ENCODE measurements at regions not wholly inside any gene's neighbourhood (a gene's known extent, or its start where the extent isn't known, plus 50 kb on each side); places are given as distances from the start of the nearest gene placed in this dataset.
A peak's percentile ranks its signal among the peaks of the same experiment; 100 is the strongest.

DNA sequence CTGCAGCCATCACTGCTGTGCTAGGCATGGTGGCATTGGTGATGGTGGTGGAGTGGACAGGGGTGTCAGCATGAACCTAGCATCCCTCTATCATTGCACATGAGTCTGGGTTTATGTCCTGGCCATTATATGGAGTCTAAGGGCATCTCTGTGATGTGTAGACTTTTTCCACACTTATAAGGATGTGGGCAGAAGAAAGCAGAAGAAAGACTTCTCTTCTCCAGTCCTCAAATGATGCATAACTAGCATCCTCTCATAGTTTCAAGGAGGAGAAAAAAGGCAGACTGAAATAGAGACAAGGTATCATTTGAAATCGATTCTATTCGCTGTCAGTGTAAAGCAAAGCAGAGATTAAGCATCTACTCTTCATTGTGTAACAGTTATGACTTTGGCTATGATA is 140.0 kb upstream of the ATXN1 start (continued):
- TF ChIP-seq, protein P1, sequence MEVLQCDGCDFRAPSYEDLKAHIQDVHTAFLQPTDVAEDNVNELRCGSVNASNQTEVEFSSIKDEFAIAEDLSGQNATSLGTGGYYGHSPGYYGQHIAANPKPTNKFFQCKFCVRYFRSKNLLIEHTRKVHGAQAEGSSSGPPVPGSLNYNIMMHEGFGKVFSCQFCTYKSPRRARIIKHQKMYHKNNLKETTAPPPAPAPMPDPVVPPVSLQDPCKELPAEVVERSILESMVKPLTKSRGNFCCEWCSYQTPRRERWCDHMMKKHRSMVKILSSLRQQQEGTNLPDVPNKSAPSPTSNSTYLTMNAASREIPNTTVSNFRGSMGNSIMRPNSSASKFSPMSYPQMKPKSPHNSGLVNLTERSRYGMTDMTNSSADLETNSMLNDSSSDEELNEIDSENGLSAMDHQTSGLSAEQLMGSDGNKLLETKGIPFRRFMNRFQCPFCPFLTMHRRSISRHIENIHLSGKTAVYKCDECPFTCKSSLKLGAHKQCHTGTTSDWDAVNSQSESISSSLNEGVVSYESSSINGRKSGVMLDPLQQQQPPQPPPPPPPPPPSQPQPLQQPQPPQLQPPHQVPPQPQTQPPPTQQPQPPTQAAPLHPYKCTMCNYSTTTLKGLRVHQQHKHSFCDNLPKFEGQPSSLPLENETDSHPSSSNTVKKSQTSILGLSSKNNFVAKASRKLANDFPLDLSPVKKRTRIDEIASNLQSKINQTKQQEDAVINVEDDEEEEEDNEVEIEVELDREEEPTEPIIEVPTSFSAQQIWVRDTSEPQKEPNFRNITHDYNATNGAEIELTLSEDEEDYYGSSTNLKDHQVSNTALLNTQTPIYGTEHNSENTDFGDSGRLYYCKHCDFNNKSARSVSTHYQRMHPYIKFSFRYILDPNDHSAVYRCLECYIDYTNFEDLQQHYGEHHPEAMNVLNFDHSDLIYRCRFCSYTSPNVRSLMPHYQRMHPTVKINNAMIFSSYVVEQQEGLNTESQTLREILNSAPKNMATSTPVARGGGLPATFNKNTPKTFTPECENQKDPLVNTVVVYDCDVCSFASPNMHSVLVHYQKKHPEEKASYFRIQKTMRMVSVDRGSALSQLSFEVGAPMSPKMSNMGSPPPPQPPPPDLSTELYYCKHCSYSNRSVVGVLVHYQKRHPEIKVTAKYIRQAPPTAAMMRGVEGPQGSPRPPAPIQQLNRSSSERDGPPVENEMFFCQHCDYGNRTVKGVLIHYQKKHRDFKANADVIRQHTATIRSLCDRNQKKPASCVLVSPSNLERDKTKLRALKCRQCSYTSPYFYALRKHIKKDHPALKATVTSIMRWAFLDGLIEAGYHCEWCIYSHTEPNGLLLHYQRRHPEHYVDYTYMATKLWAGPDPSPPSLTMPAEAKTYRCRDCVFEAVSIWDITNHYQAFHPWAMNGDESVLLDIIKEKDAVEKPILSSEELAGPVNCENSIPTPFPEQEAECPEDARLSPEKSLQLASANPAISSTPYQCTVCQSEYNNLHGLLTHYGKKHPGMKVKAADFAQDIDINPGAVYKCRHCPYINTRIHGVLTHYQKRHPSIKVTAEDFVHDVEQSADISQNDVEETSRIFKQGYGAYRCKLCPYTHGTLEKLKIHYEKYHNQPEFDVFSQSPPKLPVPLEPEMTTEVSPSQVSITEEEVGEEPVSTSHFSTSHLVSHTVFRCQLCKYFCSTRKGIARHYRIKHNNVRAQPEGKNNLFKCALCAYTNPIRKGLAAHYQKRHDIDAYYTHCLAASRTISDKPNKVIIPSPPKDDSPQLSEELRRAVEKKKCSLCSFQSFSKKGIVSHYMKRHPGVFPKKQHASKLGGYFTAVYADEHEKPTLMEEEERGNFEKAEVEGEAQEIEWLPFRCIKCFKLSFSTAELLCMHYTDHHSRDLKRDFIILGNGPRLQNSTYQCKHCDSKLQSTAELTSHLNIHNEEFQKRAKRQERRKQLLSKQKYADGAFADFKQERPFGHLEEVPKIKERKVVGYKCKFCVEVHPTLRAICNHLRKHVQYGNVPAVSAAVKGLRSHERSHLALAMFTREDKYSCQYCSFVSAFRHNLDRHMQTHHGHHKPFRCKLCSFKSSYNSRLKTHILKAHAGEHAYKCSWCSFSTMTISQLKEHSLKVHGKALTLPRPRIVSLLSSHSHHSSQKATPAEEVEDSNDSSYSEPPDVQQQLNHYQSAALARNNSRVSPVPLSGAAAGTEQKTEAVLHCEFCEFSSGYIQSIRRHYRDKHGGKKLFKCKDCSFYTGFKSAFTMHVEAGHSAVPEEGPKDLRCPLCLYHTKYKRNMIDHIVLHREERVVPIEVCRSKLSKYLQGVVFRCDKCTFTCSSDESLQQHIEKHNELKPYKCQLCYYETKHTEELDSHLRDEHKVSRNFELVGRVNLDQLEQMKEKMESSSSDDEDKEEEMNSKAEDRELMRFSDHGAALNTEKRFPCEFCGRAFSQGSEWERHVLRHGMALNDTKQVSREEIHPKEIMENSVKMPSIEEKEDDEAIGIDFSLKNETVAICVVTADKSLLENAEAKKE (CRISPR knock-in tag; IDR thresholded peaks at IDR 0.05), result no peak
- no peak for TF ChIP-seq JUNB (IDR thresholded peaks at IDR 0.05; ENCODE audit: unreplicated experiment)
- no peak for TF ChIP-seq STAT1 (IDR thresholded peaks at IDR 0.05; ENCODE audit: unreplicated experiment)
- TF ChIP-seq POLR2AphosphoS5 (IDR thresholded peaks at IDR 0.05; ENCODE audit: low read depth), result no peak

- Histone ChIP-seq H3K4me3 (no peak overlapping the region), H3K27ac (ENCODE audit: low read depth) (no peak overlapping the region), H2AFZ (peak overlapping the region; percentile 60; the same call in 1 of the 2 replicates), H3F3A (replicated peaks; ENCODE audit: low read depth) (no peaks in the 10 kb centered on the region), H3K27me3 (ENCODE audit: insufficient read depth) (no peaks in the 10 kb centered on the region), H3K79me2 (replicated peaks; ENCODE audit: insufficient read depth) (no peaks in the 10 kb centered on the region), H3K4me1 (ENCODE audit: insufficient read depth) (no peaks in the 10 kb centered on the region), H3K36me3 (ENCODE audit: insufficient read depth) (no peaks in the 10 kb centered on the region), H3K4me2 (no peak overlapping the region), H3K9me2 (ENCODE audit: insufficient read depth) (no peaks in the 10 kb centered on the region), H4K20me1 (replicated peaks; ENCODE audit: insufficient read depth) (no peaks in the 10 kb centered on the region)
- no peak overlapping the region for H3K4me3 Mint-ChIP-seq
- ATAC-seq (no peak), DNase-seq (ENCODE audit: low spot score) (no peak)
- H3K4me1 Mint-ChIP-seq, result peaks cover 4% of the 10 kb centered on the region; the same call in 2 of the 3 replicates
- H3K27ac Mint-ChIP-seq, result no peak overlapping the region
- no peaks in the 10 kb centered on the region for H3K36me3 Mint-ChIP-seq (ENCODE audit: low read depth)
- H3K27me3 Mint-ChIP-seq (ENCODE audit: insufficient read depth, low read depth, poor library complexity), result peaks cover 1% of the 10 kb centered on the region
- no peaks in the 10 kb centered on the region for H3K9me3 Mint-ChIP-seq
- TF ChIP-seq NANOG (IDR thresholded peaks at IDR 0.05; ENCODE audit: borderline replicate concordance), result no peak
- TF ChIP-seq, protein P2, sequence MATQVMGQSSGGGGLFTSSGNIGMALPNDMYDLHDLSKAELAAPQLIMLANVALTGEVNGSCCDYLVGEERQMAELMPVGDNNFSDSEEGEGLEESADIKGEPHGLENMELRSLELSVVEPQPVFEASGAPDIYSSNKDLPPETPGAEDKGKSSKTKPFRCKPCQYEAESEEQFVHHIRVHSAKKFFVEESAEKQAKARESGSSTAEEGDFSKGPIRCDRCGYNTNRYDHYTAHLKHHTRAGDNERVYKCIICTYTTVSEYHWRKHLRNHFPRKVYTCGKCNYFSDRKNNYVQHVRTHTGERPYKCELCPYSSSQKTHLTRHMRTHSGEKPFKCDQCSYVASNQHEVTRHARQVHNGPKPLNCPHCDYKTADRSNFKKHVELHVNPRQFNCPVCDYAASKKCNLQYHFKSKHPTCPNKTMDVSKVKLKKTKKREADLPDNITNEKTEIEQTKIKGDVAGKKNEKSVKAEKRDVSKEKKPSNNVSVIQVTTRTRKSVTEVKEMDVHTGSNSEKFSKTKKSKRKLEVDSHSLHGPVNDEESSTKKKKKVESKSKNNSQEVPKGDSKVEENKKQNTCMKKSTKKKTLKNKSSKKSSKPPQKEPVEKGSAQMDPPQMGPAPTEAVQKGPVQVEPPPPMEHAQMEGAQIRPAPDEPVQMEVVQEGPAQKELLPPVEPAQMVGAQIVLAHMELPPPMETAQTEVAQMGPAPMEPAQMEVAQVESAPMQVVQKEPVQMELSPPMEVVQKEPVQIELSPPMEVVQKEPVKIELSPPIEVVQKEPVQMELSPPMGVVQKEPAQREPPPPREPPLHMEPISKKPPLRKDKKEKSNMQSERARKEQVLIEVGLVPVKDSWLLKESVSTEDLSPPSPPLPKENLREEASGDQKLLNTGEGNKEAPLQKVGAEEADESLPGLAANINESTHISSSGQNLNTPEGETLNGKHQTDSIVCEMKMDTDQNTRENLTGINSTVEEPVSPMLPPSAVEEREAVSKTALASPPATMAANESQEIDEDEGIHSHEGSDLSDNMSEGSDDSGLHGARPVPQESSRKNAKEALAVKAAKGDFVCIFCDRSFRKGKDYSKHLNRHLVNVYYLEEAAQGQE (IDR thresholded peaks at IDR 0.05; ENCODE audit: unreplicated experiment), result no peak
- no peak for TF ChIP-seq POLR2AphosphoS5 (IDR thresholded peaks at IDR 0.05; ENCODE audit: low read depth)
- TF ChIP-seq CREB1 (CRISPR knock-in tag; IDR thresholded peaks at IDR 0.05; ENCODE audit: low read depth), result no peak
- TF ChIP-seq JUNB (IDR thresholded peaks at IDR 0.05; ENCODE audit: unreplicated experiment), result no peak
- TF ChIP-seq EZH2 (IDR thresholded peaks at IDR 0.05; ENCODE audit: low read depth, unreplicated experiment), result no peak
- TF ChIP-seq ETS1 (IDR thresholded peaks at IDR 0.05), result no peak
- no peak for TF ChIP-seq EZH2phosphoT487 (IDR thresholded peaks at IDR 0.05; ENCODE audit: unreplicated experiment)
- no peak for TF ChIP-seq CTCF (conservative IDR thresholded peaks at IDR 0.05; ENCODE audit: low read depth in 2 of 2)
Measured at GRCh38 chr6:16898640-16899396, 137.6 kb upstream of the ATXN1 start.

All from GM23338 (cell line).